ENCODE measurements at regions not wholly inside any gene's neighbourhood (a gene's known extent, or its start where the extent isn't known, plus 50 kb on each side); places are given as distances from the start of the nearest gene placed in this dataset.
"Not testable (repeated sequence)": the region's sequence is repeated elsewhere in the genome, so short reads cannot be mapped to it uniquely, and the experiment has no call there.

DNA sequence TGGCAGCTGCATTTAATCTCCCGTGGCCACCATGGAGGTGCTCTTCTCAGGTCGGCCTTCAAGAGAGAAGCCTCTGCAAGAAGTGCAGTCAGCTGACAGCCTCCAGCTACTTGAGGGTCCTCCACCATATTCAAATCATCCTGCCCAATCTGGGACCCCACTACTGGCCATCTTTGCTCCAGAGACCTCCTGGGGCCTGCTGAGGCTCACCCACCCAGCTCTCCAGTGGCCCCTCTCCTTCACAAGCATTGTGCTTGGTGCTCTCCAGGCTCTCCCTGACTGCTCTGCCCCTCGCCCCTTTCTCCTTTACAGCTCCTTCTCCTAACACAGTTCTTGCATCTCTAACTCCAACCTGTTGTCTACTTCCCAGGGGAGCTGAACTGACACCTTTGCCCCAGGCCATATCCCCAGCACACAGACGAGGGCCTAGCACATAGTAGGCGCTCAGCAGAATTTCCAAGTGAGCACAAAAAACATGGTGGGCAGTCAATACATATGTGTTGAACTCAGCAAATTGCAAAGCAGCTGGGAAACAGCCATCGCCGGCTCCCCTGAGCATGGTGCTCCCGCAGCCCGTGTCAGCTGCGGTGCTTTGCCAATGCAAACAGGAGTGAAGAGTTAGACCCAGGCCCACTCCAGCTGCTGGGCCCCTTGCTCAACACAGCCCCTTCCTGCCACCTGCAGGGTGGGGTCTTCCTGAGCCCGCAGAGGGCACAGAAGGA, 102.2 kb downstream of the TNFRSF13B start:
- DNase-seq: not testable (repeated sequence)

DNA sequence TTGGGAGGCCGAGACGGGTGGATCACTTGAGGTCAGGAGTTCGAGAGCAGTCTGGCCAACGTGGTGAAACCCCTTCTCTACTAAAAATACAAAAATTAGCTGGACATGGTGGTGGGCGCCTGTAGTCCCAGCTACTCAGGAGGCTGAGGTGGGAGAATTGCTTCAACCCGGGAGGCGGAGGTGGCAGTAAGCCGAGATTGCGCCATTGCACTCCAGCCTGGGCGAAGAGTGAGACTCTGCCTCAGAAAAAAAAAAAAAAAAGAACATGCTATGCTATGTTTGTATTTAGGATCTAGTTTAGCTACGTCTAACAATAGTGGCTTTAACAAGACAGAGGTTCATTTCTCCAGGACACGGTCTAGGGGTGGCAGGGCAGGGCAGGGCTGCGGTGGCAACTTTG, 103.3 kb downstream of the TNFRSF13B start:
- DNase-seq: not testable (repeated sequence)

DNA sequence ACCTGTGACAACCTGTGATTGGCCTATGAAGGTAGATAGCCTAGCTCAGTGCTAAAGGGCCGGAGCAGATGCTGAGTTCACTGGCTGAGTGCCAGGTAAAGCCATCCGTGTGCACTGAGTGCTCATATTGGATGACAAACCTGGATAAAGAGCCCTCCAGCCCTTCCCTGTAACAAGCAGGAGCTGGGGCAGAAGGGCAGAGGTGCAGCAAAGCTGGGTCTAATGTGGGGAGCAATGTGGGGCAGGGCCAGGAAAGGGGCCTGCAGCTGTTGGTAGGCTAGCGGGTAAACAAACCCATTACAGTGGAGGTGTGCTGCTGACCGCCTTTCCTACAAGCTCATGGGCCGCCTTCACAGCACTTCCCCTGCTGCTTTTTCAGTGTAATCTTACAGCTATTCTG, 104.4 kb downstream of the TNFRSF13B start:
- not testable (repeated sequence) for DNase-seq

GRCh38 chr17:16866841-16867240, 105.1 kb downstream of the TNFRSF13B start:
- DNase-seq: not testable (repeated sequence)

DNA sequence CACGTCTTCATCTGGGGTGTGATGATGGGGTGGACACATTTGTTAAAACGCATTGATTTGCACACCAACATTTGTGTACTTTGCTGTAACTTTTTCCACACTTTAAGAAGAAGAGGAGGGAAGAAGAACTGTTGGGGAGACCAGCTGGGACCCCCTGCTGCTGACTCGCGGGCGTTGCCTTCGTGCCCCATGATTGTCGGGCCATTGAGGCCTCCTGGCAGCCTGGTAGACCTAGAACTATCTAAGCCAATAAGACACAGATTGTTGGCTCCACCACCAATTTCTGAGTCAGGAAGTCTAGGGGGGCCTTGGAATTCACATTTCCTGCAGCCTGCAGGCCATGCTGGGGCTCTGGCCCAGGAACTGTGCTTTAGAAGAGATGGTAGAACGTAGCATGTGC, 105.5 kb downstream of the TNFRSF13B start:
- DNase-seq: no peak

DNA sequence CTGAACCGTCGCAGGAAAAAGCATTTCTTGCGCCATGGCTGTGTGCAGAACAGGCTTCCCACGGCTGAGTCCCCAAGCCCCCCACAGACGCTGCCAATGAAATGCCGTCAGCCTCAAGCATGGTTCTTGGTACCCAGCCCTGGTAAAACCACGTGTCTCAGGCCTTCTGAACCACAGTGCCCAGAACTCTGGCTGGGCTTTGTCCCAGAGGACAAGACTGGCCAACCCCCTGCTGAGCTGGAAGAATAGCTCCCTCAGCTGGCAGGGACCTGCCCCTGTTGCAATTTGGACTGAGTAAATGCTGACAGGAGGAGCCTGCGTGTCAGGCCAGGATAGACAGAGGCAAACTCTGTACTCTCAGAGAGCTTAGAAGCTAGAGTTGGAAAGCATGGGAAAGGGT, 106.2 kb downstream of the TNFRSF13B start:
- DNase-seq: peak; percentile 20

- DNase-seq: not testable (repeated sequence)
These were observed 106.8 kb downstream of the TNFRSF13B start for GRCh38 chr17:16865077-16865613.

DNA sequence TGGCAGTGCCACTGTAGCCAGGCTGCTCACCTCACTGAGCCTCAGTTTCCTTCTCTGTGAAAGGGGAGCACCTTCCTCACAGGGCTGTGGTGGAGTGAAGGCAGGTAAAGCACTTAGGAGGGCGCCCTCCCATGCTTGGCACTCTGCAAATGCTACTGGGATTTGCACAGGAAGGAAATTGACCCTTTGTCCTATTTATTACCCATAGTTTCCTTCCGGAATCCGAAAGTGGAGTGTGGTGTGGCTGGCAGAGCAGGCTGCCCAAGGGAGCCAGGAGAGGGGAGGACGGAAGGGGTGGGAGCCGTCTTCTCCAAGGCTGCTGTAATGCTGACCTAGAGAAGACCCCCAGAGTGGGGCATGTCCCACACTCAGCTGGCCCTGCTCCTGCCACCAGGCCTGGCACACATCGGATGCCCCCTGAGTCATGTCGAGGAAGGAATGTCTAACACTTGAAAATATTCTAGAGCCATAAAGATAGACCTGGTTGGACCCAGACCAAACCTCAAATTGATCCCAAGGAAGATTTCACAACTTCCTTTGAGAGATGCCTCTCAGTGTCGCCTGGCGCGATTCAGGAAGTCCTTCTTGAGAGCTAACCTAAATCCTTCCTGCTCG, 107.3 kb downstream of the TNFRSF13B start:
- DNase-seq: not testable (repeated sequence)

- DNase-seq: not testable (repeated sequence)
These were observed 110.8 kb downstream of the TNFRSF13B start for GRCh38 chr17:16861152-16861551.

GRCh38 chr17:16860467-16860866, 111.5 kb downstream of the TNFRSF13B start:
- DNase-seq: not testable (repeated sequence)

- DNase-seq: not testable (repeated sequence)
These were observed 112.4 kb downstream of the TNFRSF13B start for GRCh38 chr17:16859515-16859914.

GRCh38 chr17:16857746-16858145, 114.2 kb downstream of the TNFRSF13B start:
- not testable (repeated sequence) for DNase-seq

DNA sequence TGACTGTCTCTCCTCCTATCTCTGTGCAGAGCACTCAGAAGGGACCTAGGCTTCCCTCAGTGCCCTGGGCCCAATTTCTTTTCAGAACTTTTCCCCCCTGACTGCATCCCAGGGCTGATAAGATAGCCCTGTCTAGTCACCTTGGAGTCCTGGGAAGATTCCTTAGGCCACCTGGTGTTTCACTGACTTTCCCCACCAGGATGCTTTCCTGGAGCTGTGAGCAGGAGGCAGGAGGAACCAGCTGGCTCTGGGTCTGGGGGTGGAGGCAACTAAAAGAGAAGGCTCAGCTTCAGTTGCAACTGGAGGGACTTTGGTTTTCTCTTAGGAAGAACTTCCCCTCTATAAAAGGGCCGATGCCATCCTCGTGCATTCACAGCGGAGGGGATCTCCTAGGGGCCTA, 115.1 kb downstream of the TNFRSF13B start:
- not testable (repeated sequence) for DNase-seq

- DNase-seq: not testable (repeated sequence)
These were observed 115.7 kb downstream of the TNFRSF13B start for GRCh38 chr17:16856171-16856570.

DNA sequence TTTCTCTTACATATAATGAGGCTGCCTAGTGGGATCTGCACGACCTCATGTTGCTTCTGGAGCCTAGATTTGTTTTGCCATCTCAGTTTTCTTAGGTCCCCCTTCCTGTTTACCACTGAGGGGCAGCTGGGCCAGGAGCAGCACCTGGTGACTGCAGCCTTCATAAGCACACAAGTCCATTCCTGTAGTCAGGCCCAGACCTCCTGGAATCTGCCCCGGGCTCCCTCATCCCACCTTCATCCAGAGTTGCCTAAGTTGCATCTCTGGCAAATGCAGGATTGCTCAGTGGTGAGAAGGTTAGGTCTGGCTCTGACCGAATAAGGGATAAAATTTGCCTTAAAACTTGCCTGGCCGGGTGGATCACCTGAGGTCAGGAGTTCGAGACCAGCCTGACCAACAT, 117.3 kb downstream of the TNFRSF13B start:
- not testable (repeated sequence) for DNase-seq

DNA sequence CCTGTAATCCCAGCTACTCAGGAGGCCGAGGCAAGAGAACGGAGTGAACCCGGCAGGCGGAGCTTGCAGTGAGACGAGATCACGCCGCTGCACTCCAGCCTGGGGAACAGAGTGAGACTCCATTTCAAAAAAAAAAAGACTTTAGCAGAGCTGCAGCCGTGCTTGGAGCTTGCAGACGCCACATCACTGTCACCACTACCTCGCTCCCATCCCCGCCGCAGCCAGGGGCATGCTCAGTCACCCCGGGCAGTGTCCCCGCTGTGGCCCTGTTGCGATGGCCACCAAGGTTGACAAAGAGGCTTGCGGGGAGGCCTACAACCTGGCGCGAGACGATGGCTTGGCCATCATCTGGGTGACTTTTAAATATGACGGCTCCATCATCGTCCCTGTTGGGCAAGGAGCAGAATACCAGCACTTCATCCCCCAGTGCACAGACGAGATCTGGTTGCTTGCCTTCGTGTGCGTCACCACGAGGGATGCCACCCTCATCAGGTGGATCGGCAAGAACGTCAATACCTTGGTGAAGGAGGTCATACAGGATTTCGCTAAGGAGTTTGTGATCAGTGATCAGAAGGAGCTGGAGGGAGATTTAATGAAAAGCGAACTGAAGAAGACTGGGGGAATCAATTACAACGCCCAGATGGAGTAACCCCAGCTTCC, 118.1 kb downstream of the TNFRSF13B start:
- DNase-seq: no peak

DNA sequence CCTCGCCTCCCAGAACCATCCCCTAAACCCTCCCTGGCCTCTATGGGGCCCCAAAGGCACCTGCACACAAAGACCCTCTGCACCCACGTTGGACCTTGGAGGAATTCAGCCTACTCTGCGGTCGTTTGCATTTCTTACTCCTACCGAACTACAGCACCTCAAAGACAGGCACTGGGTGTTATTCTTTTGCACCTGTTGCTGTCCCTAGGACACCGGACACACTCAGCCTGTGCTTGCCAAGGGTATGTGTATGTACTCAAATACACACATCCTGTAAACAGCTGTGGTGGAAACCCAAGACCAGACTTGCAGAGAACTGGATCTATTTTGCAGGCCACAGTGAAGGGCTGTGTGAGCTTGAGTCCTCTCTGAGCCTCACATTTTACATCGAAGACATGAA, 122.1 kb downstream of the TNFRSF13B start:
- DNase-seq: not testable (repeated sequence)

- DNase-seq: not testable (repeated sequence)
These were observed 122.9 kb downstream of the TNFRSF13B start for GRCh38 chr17:16848997-16849396.

GRCh38 chr17:16845098-16845497, 126.8 kb downstream of the TNFRSF13B start:
- DNase-seq: not testable (repeated sequence)

DNA sequence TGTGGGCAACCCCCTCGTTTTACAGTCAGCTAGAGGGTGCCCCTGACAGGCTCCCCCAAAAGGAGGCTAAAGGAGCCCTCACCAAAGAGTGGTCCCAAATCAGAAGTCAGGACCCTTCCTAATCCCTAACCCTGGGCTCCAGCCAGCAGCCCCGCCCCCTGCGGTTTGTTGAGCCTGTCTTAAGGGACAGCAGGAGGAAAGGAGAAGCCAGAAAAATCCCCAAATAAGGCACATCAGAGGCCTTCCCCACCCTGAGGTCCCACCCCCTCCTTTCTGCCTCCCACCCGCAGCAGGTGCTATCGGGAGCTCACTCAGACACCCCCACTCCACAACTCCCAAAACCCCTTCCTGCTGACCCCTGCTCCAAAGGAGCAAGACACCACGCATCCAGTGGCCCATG, 127.2 kb downstream of the TNFRSF13B start:
- not testable (repeated sequence) for DNase-seq

DNA sequence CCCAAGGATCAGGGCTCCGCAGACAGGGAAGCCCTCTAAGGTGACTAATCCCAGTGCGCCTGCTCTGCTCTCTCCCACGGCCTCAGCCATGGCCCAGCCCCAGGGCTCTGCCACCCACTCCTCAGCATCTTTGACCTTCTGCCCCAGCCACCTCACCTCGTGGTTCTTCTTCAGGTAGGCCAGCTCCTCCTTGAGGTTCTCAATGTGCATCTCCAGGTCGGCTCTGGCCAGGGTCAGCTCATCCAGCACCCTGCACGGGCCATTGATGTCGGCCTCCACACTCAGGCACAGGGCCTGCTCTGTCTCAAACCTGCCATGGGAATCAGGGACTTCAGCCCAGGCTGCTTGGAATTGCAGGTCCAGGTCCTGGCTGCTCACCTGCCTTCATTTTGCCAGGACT, 128.4 kb downstream of the TNFRSF13B start:
- not testable (repeated sequence) for DNase-seq

GRCh38 chr17:16842346-16842745, 129.6 kb downstream of the TNFRSF13B start:
- not testable (repeated sequence) for DNase-seq

GRCh38 chr17:16841896-16842295, 130.0 kb downstream of the TNFRSF13B start:
- DNase-seq: not testable (repeated sequence)
